HepG2 (cell line): ENCODE measurements at regions not wholly inside any gene's neighbourhood (a gene's known extent, or its start where the extent isn't known, plus 50 kb on each side); places are given as distances from the start of the nearest gene placed in this dataset.

ENCODE experiments used
- ATF2 ChIP-seq: sonication (generic); formaldehyde crosslinking; IDR thresholded peaks from 2 replicates; pipeline ENCODE4 v1.4.0; 2020; ENCODE audit warnings: missing genetic modification reagents
- CCDC6 ChIP-seq: sonication (generic); formaldehyde crosslinking; IDR thresholded peaks from 2 replicates; pipeline ENCODE4 v1.8.1; 2022; ENCODE audit warnings: mild to moderate bottlenecking, missing genetic modification reagents, moderate library complexity
- ETV6 ChIP-seq: sonication (generic); formaldehyde crosslinking; conservative IDR thresholded peaks from 2 replicates; pipeline ENCODE4 v1.4.0; 2020; ENCODE audit warnings: missing genetic modification reagents
- HOXA3 ChIP-seq: sonication (generic); formaldehyde crosslinking; IDR thresholded peaks from 2 replicates; pipeline ENCODE4 v1.5.0; 2020; ENCODE audit warnings: missing genetic modification reagents
- JUNB ChIP-seq: sonication (generic); formaldehyde crosslinking; IDR thresholded peaks from 2 replicates; pipeline ENCODE4 v1.8.0; 2022; ENCODE audit warnings: missing genetic modification reagents, mild to moderate bottlenecking, borderline replicate concordance
- NFYC ChIP-seq: IDR thresholded peaks from 2 replicates; pipeline ENCODE4 v1.6.1; 2016; ENCODE audit warnings: missing genetic modification reagents, missing compliant biosample characterization
- PBX2 ChIP-seq: IDR thresholded peaks from 2 replicates; pipeline ENCODE4 v1.6.1; 2016; ENCODE audit warnings: control low read depth
- PRPF4 ChIP-seq: fragments of 200-400 bp; formaldehyde crosslinking; IDR thresholded peaks from 2 replicates; pipeline ENCODE4 v1.6.1; 2016; ENCODE audit warnings: low read length, low read depth; ENCODE audit not compliant: poor library complexity, severe bottlenecking
- RARA ChIP-seq: IDR thresholded peaks from 2 replicates; pipeline ENCODE4 v1.6.1; 2016; ENCODE audit warnings: missing genetic modification reagents, missing compliant biosample characterization
- RFX3 ChIP-seq: IDR thresholded peaks from 2 replicates; pipeline ENCODE4 v1.6.1; 2016; ENCODE audit warnings: missing biosample characterization, missing genetic modification reagents
- RFXAP ChIP-seq: sonication (generic); formaldehyde crosslinking; IDR thresholded peaks from 2 replicates; pipeline ENCODE4 v1.4.0; 2020; ENCODE audit warnings: missing genetic modification reagents, borderline replicate concordance
- SNRNP70 ChIP-seq: fragments of 200-400 bp; formaldehyde crosslinking; IDR thresholded peaks from 2 replicates; pipeline ENCODE4 v1.6.1; 2017; ENCODE audit warnings: mild to moderate bottlenecking, low read depth, low read length, moderate library complexity
- ZBTB14 ChIP-seq: sonication (generic); formaldehyde crosslinking; IDR thresholded peaks from 2 replicates; pipeline ENCODE4 v1.4.0; 2020; ENCODE audit warnings: missing genetic modification reagents
- ZBTB2 ChIP-seq: sonication (generic); formaldehyde crosslinking; IDR thresholded peaks from 2 replicates; pipeline ENCODE4 v1.8.0; 2022; ENCODE audit warnings: low read depth, missing genetic modification reagents
- ZBTB49 ChIP-seq: sonication (generic); formaldehyde crosslinking; IDR thresholded peaks from 2 replicates; pipeline ENCODE4 v1.4.0; 2020; ENCODE audit warnings: missing genetic modification reagents, borderline replicate concordance
- ZFP1 ChIP-seq: IDR thresholded peaks from 2 replicates; pipeline ENCODE4 v1.6.1; 2016
- ZMAT5 ChIP-seq: sonication (generic); formaldehyde crosslinking; IDR thresholded peaks from 2 replicates; pipeline ENCODE4 v1.5.0; 2020; ENCODE audit warnings: mild to moderate bottlenecking, low read depth, missing genetic modification reagents, borderline replicate concordance
- ZNF232 ChIP-seq: sonication (generic); formaldehyde crosslinking; IDR thresholded peaks from 2 replicates; pipeline ENCODE4 v1.4.0; 2020; ENCODE audit warnings: missing genetic modification reagents, borderline replicate concordance
- ZNF253 ChIP-seq: sonication (generic); formaldehyde crosslinking; IDR thresholded peaks from 2 replicates; pipeline ENCODE4 v1.8.0; 2022; ENCODE audit warnings: mild to moderate bottlenecking, missing genetic modification reagents, borderline replicate concordance
- ZNF263 ChIP-seq: sonication (generic); formaldehyde crosslinking; IDR thresholded peaks from 2 replicates; pipeline ENCODE4 v1.4.0; 2020; ENCODE audit warnings: missing genetic modification reagents
- ZNF570 ChIP-seq: sonication (generic); formaldehyde crosslinking; IDR thresholded peaks from 2 replicates; pipeline ENCODE4 v1.4.0; 2020; ENCODE audit warnings: mild to moderate bottlenecking, missing genetic modification reagents, borderline replicate concordance
- ZNF572 ChIP-seq: sonication (generic); formaldehyde crosslinking; IDR thresholded peaks from 2 replicates; pipeline ENCODE4 v1.5.1; 2020; ENCODE audit warnings: mild to moderate bottlenecking, missing genetic modification reagents
- ZNF589 ChIP-seq: sonication (generic); formaldehyde crosslinking; conservative IDR thresholded peaks from 2 replicates; pipeline ENCODE4 v1.8.0; 2022; ENCODE audit warnings: mild to moderate bottlenecking, moderate library complexity, missing genetic modification reagents
- ZNF605 ChIP-seq: sonication (generic); formaldehyde crosslinking; IDR thresholded peaks from 2 replicates; pipeline ENCODE4 v1.8.0; 2022; ENCODE audit warnings: mild to moderate bottlenecking, missing genetic modification reagents

- TF ChIP-seq CCDC6 (CRISPR knock-in tag) = peak; percentile 45; the same call in 1 of the 2 replicates
- peak; percentile 75; the same call in 1 of the 2 replicates for TF ChIP-seq RFXAP (CRISPR knock-in tag)
- no peak for TF ChIP-seq ZNF253 (CRISPR knock-in tag)
- no peak for TF ChIP-seq ZMAT5 (CRISPR knock-in tag)
- no peak for TF ChIP-seq ZBTB14 (CRISPR knock-in tag)
- TF ChIP-seq ZNF232 = peak; percentile 98
- TF ChIP-seq ZFP1 (CRISPR knock-in tag) = 0 out of 2 replicates have a peak, but pooled peaks have one; percentile 27
- peak; percentile 96 for TF ChIP-seq ETV6 (CRISPR knock-in tag)
- peak; percentile 67; the same call in 1 of the 2 replicates for TF ChIP-seq ZNF605 (CRISPR knock-in tag)
- TF ChIP-seq RARA (CRISPR knock-in tag) = peak; percentile 70
- no peak for TF ChIP-seq ZNF570 (CRISPR knock-in tag)
- TF ChIP-seq JUNB = peak; percentile 59
- peak; percentile 73; the same call in 1 of the 2 replicates for TF ChIP-seq ZNF589
- no peak; the same call in 1 of the 2 replicates for TF ChIP-seq RFX3 (CRISPR knock-in tag)
- TF ChIP-seq ZNF572 (CRISPR knock-in tag) = no peak
- TF ChIP-seq SNRNP70 = no peak
- TF ChIP-seq HOXA3 = peak; percentile 60; the same call in 1 of the 2 replicates
- peak; percentile 84; the same call in 1 of the 2 replicates for TF ChIP-seq ATF2 (CRISPR knock-in tag)
- no peak for TF ChIP-seq ZBTB2
- TF ChIP-seq ZNF263 (CRISPR knock-in tag) = peak; percentile 73
- no peak for TF ChIP-seq PRPF4
- no peak for TF ChIP-seq NFYC (CRISPR knock-in tag)
- TF ChIP-seq ZBTB49 (CRISPR knock-in tag) = peak; percentile 97
- TF ChIP-seq PBX2 (CRISPR knock-in tag) = no peak
Measured at GRCh38 chr7:32427769-32428291, 62.4 kb downstream of the LSM5 start (continued).
